ENCODE measurements at regions not wholly inside any gene's neighbourhood (a gene's known extent, or its start where the extent isn't known, plus 50 kb on each side); places are given as distances from the start of the nearest gene placed in this dataset.
"Not testable (repeated sequence)": the region's sequence is repeated elsewhere in the genome, so short reads cannot be mapped to it uniquely, and the experiment has no call there.

- H3K9me3 Mint-ChIP-seq (ENCODE audit: low read depth), result peaks cover 24% of the 10 kb centered on the region
- no peaks in the 10 kb centered on the region for H3K36me3 Mint-ChIP-seq
- no peak overlapping the region for H3K4me3 Mint-ChIP-seq
- no peaks in the 10 kb centered on the region for H3K27me3 Mint-ChIP-seq
- no peak overlapping the region for H3K27ac Mint-ChIP-seq
- H3K4me1 Mint-ChIP-seq (ENCODE audit: low read depth), result no peaks in the 10 kb centered on the region
Measured at GRCh38 chr9:81320909-81321482, 368.4 kb downstream of the TLE1 start.

DNA sequence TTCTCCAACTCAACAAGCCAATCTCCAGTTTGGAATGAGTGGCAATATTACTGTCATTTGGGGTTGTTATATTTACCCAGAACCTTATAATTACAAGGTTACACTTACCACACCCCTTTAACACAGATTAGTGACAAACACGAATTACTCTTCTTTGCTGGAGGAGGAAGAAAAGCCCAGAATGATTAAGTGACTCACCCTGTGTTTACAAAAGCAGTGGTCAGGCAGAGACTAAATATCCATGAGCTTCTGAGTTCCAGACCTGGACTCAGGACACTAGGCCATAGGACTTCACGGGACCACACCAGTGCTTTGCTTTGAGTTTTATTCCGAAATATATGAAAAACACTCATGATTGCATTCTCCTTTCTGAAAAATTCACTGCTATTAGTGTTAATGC is 370.8 kb downstream of the TLE1 start:
- no peak overlapping the region for H3K4me3 Mint-ChIP-seq
- no peaks in the 10 kb centered on the region for H3K36me3 Mint-ChIP-seq
- peaks cover 15% of the 10 kb centered on the region for H3K9me3 Mint-ChIP-seq (ENCODE audit: low read depth)
- H3K4me1 Mint-ChIP-seq (ENCODE audit: low read depth), result no peaks in the 10 kb centered on the region
- no peaks in the 10 kb centered on the region for H3K27me3 Mint-ChIP-seq
- H3K27ac Mint-ChIP-seq, result no peak overlapping the region

DNA sequence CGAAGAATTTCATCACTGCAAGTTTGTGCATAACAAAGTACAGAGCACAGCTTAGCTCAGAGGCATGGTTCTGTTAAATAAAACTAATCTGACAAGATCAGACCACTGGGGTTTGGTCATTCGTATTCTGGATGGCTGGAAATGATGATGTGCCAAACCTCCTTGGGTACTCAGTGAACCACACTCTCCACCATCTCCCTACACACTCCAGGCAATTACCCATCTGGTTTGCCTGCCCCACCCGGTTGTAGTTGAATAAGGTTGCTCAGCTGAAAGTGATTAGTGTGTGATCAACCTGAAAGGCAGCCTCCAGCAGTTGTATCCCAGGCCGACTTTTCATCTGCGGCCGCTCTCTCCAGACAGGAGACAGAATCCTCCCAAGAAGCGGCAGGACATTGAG is 371.4 kb downstream of the TLE1 start:
- Mint-ChIP-seq H3K9me3 (ENCODE audit: low read depth) (peaks cover 9% of the 10 kb centered on the region), H3K36me3 (no peaks in the 10 kb centered on the region), H3K27me3 (no peaks in the 10 kb centered on the region), H3K27ac (no peak overlapping the region), H3K4me1 (ENCODE audit: low read depth) (no peaks in the 10 kb centered on the region), H3K4me3 (no peak overlapping the region)

- Mint-ChIP-seq H3K4me3 (no peak overlapping the region), H3K4me1 (ENCODE audit: low read depth) (no peaks in the 10 kb centered on the region), H3K9me3 (ENCODE audit: low read depth) (peaks cover 6% of the 10 kb centered on the region), H3K27ac (no peak overlapping the region), H3K27me3 (no peaks in the 10 kb centered on the region), H3K36me3 (no peaks in the 10 kb centered on the region)
Measured at GRCh38 chr9:81317223-81317622, 372.1 kb downstream of the TLE1 start.

DNA sequence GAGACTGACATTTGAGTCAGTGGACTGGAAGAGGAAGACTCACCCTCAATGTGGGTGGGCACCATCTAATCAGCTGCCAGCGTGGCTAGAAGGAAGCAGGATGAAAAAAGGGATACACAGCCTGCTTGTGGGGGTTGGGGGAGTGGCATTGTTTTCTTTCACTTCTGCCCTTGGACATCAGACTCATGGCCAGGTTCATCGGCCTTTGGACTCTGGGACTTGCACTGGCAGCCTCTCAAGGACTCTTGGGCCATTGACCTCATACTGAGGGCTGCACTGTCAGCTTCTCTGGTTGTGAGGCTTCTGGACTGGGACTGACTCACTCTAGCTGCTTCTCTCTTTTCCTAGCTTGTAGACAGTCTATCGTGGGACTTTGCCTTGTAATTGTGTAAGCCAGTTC is 374.9 kb downstream of the TLE1 start:
- Mint-ChIP-seq H3K9me3 (ENCODE audit: low read depth) (no peaks in the 10 kb centered on the region), H3K4me1 (ENCODE audit: low read depth) (no peaks in the 10 kb centered on the region), H3K4me3 (no peak overlapping the region), H3K36me3 (no peaks in the 10 kb centered on the region), H3K27ac (no peak overlapping the region), H3K27me3 (no peaks in the 10 kb centered on the region)

GRCh38 chr9:81313877-81314276 is 375.5 kb downstream of the TLE1 start:
- Mint-ChIP-seq H3K4me3 (no peak overlapping the region), H3K27me3 (no peaks in the 10 kb centered on the region), H3K36me3 (no peaks in the 10 kb centered on the region), H3K27ac (no peak overlapping the region), H3K9me3 (ENCODE audit: low read depth) (no peaks in the 10 kb centered on the region), H3K4me1 (ENCODE audit: low read depth) (no peaks in the 10 kb centered on the region)

DNA sequence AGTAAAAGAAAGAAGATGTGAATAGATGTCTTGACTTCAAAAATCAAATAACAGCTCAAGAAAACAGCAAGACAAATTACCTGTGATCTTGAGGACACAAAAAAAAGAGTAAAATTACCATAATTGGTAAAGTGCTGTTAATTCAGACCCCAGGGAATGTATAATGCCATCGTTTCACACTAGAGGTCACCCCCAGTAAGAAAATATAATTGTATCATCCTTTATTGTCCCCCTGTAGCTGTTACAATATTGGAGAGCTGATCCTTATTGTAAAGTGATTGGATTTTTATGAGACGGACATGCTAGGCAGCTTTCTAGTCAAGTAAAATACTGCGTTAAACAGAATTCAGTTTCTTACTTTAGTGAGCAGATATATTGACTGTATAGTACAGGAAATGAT is 377.0 kb downstream of the TLE1 start:
- H3K36me3 Mint-ChIP-seq, result no peaks in the 10 kb centered on the region
- H3K9me3 Mint-ChIP-seq (ENCODE audit: low read depth), result no peaks in the 10 kb centered on the region
- no peak overlapping the region for H3K4me3 Mint-ChIP-seq
- H3K4me1 Mint-ChIP-seq (ENCODE audit: low read depth), result no peaks in the 10 kb centered on the region
- no peaks in the 10 kb centered on the region for H3K27me3 Mint-ChIP-seq
- H3K27ac Mint-ChIP-seq, result no peak overlapping the region

GRCh38 chr9:81308404-81308803 is 380.9 kb downstream of the TLE1 start:
- Mint-ChIP-seq H3K27me3 (no peaks in the 10 kb centered on the region), H3K27ac (no peak overlapping the region), H3K36me3 (no peaks in the 10 kb centered on the region), H3K4me1 (ENCODE audit: low read depth) (no peaks in the 10 kb centered on the region), H3K9me3 (ENCODE audit: low read depth) (no peaks in the 10 kb centered on the region), H3K4me3 (no peak overlapping the region)

GRCh38 chr9:81307791-81308190 is 381.6 kb downstream of the TLE1 start:
- not testable (repeated sequence) for H3K9me3 Mint-ChIP-seq (ENCODE audit: low read depth); H3K4me1 Mint-ChIP-seq (ENCODE audit: low read depth); H3K27ac Mint-ChIP-seq; H3K4me3 Mint-ChIP-seq; H3K36me3 Mint-ChIP-seq; H3K27me3 Mint-ChIP-seq

DNA sequence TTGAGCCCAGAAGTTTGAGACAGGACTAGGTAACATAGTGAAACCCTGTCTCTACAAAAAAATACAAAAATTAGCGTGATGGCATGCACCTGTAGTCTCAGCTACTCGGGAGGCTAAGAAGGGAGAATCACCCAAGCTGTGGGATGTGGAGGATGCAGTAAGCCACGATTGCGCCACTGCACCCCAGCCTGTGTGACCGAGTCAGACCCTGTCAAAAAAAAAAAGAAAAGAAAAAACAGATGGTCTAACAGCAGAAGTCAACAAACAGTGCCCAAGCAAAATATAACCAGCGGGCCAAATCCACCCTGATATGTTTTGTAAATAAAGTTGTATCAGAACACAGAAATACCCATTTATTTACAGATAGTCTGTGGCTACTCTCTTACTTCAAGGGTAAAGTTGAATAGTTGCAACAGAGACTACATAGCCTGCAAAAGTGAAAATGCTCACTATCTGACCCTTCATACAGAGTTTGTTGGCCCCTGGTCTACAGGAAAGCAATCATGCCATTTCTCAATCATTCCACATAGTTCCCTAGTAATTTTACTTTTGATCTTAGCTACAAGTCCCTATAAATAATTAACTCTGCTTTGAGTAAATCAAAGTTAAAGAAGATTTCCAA is 383.7 kb downstream of the TLE1 start:
- Mint-ChIP-seq H3K9me3 (ENCODE audit: low read depth) (no peaks in the 10 kb centered on the region), H3K36me3 (no peaks in the 10 kb centered on the region), H3K4me3 (no peak overlapping the region), H3K4me1 (ENCODE audit: low read depth) (no peaks in the 10 kb centered on the region), H3K27me3 (no peaks in the 10 kb centered on the region), H3K27ac (no peak overlapping the region)

DNA sequence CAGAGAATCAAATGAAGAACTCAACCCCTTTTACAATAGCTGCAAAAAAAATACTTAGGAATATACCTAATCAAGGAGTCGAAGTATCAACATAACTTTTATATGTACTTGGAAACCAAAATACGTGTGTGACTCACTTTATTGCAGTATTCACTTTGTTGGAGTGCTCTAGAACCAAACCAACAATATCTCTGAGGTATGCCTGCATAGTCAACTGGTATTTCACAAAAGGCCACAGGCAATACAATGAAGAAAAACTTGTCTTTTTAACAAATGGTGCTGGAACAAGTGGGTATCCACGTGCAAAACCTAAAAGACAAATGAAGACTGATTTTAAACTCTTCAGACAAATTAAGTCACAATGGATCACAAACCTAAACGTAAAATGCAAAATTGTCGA is 385.7 kb downstream of the TLE1 start:
- no peaks in the 10 kb centered on the region for H3K4me1 Mint-ChIP-seq (ENCODE audit: low read depth)
- H3K27ac Mint-ChIP-seq, result no peak overlapping the region
- peaks cover 4% of the 10 kb centered on the region for H3K9me3 Mint-ChIP-seq (ENCODE audit: low read depth)
- no peaks in the 10 kb centered on the region for H3K36me3 Mint-ChIP-seq
- no peaks in the 10 kb centered on the region for H3K27me3 Mint-ChIP-seq
- no peak overlapping the region for H3K4me3 Mint-ChIP-seq

GRCh38 chr9:81293651-81294050 is 395.7 kb downstream of the TLE1 start:
- Mint-ChIP-seq H3K27ac (no peak overlapping the region), H3K4me3 (no peak overlapping the region), H3K4me1 (ENCODE audit: low read depth) (no peaks in the 10 kb centered on the region)

GRCh38 chr9:81292056-81292805 is 397.1 kb downstream of the TLE1 start:
- no peaks in the 10 kb centered on the region for H3K36me3 Mint-ChIP-seq
- no peak overlapping the region for H3K4me3 Mint-ChIP-seq
- no peaks in the 10 kb centered on the region for H3K4me1 Mint-ChIP-seq (ENCODE audit: low read depth)
- H3K27me3 Mint-ChIP-seq, result peaks cover 2% of the 10 kb centered on the region
- H3K9me3 Mint-ChIP-seq (ENCODE audit: low read depth), result no peaks in the 10 kb centered on the region
- H3K27ac Mint-ChIP-seq, result no peak overlapping the region

More at GRCh38 chr9:81293651-81294050, 395.7 kb downstream of the TLE1 start:
- Mint-ChIP-seq H3K9me3 (ENCODE audit: low read depth) (no peaks in the 10 kb centered on the region), H3K36me3 (no peaks in the 10 kb centered on the region), H3K27me3 (peaks cover 2% of the 10 kb centered on the region)

DNA sequence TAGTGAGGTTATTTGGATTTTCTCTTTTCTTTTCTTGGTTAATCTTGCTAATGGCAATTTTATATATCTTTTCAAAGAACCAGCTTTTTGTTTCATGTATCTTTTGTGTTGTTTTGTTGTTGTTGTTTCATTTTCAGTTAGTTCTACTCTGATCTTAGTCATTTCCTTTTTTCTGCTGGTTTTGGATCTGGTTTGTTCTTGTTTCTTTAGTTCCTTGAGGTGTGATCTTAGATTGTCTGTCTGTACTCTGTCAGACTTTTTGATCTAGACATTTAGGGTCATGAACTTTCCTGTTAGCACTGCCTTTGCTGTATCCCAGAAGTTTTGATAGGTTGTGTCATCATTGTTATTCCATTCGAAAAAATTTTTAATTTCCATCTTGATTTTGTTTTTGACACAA is 399.7 kb downstream of the TLE1 start:
- Mint-ChIP-seq H3K9me3 (ENCODE audit: low read depth) (no peaks in the 10 kb centered on the region), H3K27me3 (peaks cover 2% of the 10 kb centered on the region), H3K4me3 (no peak overlapping the region), H3K4me1 (ENCODE audit: low read depth) (no peaks in the 10 kb centered on the region), H3K27ac (no peak overlapping the region), H3K36me3 (no peaks in the 10 kb centered on the region)

- no peak overlapping the region for H3K4me3 Mint-ChIP-seq
- H3K9me3 Mint-ChIP-seq (ENCODE audit: low read depth), result peaks cover 4% of the 10 kb centered on the region
- H3K27ac Mint-ChIP-seq, result no peak overlapping the region
- no peaks in the 10 kb centered on the region for H3K27me3 Mint-ChIP-seq
- no peaks in the 10 kb centered on the region for H3K4me1 Mint-ChIP-seq (ENCODE audit: low read depth)
- no peaks in the 10 kb centered on the region for H3K36me3 Mint-ChIP-seq
Measured at GRCh38 chr9:81268048-81268447, 421.3 kb downstream of the TLE1 start.

DNA sequence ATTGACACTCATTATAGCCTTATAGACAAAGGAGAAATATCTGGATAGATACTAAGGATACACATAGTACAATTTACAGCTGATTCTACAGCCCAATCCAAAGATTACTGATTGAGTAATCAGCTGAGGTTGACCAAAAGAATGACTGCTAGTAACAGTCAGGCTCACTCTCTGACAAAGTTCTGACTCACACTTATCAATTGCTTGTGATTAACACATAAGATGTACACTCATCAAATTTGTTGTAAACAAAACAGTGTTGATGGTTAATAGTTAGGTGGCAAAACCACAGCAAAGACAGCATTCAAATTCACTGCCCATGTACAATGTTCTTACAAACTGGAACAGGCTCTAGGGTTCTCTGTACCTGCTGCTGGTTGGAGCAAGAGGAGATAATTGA is 422.7 kb downstream of the TLE1 start:
- Mint-ChIP-seq H3K4me3 (no peak overlapping the region), H3K36me3 (no peaks in the 10 kb centered on the region), H3K4me1 (ENCODE audit: low read depth) (no peaks in the 10 kb centered on the region), H3K9me3 (ENCODE audit: low read depth) (peaks cover 4% of the 10 kb centered on the region), H3K27me3 (no peaks in the 10 kb centered on the region), H3K27ac (no peak overlapping the region)
